ENCODE measurements at regions not wholly inside any gene's neighbourhood (a gene's known extent, or its start where the extent isn't known, plus 50 kb on each side); places are given as distances from the start of the nearest gene placed in this dataset.

GRCh38 chr1:209454340-209454994 lies 129.0 kb upstream of the CAMK1G start:
- DNase-seq: no peak

- DNase-seq: peak; percentile 29
Measured at GRCh38 chr1:209455145-209455544, 128.4 kb upstream of the CAMK1G start.

GRCh38 chr1:209455661-209456358 lies 127.7 kb upstream of the CAMK1G start:
- peak; percentile 60 for DNase-seq

- DNase-seq: no peak
Measured at GRCh38 chr1:209456878-209457277, 126.6 kb upstream of the CAMK1G start.

GRCh38 chr1:209457401-209458125 lies 126.0 kb upstream of the CAMK1G start:
- no peak for DNase-seq

- no peak for DNase-seq
Measured at GRCh38 chr1:209458921-209459320, 124.6 kb upstream of the CAMK1G start.

- no peak for DNase-seq
Measured at GRCh38 chr1:209461168-209461567, 122.3 kb upstream of the CAMK1G start.

GRCh38 chr1:209462433-209462832 lies 121.1 kb upstream of the CAMK1G start:
- DNase-seq: no peak

- DNase-seq: no peak
Measured at GRCh38 chr1:209463441-209463840, 120.1 kb upstream of the CAMK1G start.

GRCh38 chr1:209473025-209473424 lies 110.5 kb upstream of the CAMK1G start:
- no peak for DNase-seq

- no peak for DNase-seq
Measured at GRCh38 chr1:209480345-209480744, 103.2 kb upstream of the CAMK1G start.

- DNase-seq: no peak
Measured at GRCh38 chr1:209483691-209484090, 99.8 kb upstream of the CAMK1G start.

- no peak for DNase-seq
Measured at GRCh38 chr1:209484429-209484828, 99.1 kb upstream of the CAMK1G start.

- no peak for DNase-seq
Measured at GRCh38 chr1:209485167-209485566, 98.3 kb upstream of the CAMK1G start.

- no peak for DNase-seq
Measured at GRCh38 chr1:209485751-209486150, 97.8 kb upstream of the CAMK1G start.

GRCh38 chr1:209486861-209487593 lies 96.5 kb upstream of the CAMK1G start:
- no peak for DNase-seq

GRCh38 chr1:209490013-209490412 lies 93.5 kb upstream of the CAMK1G start:
- no peak for DNase-seq

GRCh38 chr1:209491031-209491430 lies 92.5 kb upstream of the CAMK1G start:
- DNase-seq: no peak

GRCh38 chr1:209491496-209491895 lies 92.0 kb upstream of the CAMK1G start:
- no peak for DNase-seq

- DNase-seq: no peak
Measured at GRCh38 chr1:209491897-209492296, 91.6 kb upstream of the CAMK1G start.

- no peak for DNase-seq
Measured at GRCh38 chr1:209493559-209493958, 90.0 kb upstream of the CAMK1G start.

- DNase-seq: no peak
Measured at GRCh38 chr1:209497729-209498128, 85.8 kb upstream of the CAMK1G start.

- no peak for DNase-seq
Measured at GRCh38 chr1:209500993-209501392, 82.5 kb upstream of the CAMK1G start.
